Spleen (tissue), 7 donors: ENCODE measurements at regions not wholly inside any gene's neighbourhood (a gene's known extent, or its start where the extent isn't known, plus 50 kb on each side); places are given as distances from the start of the nearest gene placed in this dataset.

Experiments used
- POLR2A ChIP-seq, 3 donors: fragments of 450-650 bp; IDR thresholded peaks; one replicate each; pipeline ENCODE4 v1.5.1; 2017; ENCODE audit warnings: antibody characterized with exemption in 3 of 3, mild to moderate bottlenecking in 1 of 3
- POLR2AphosphoS5 ChIP-seq, 3 donors: sonication (generic); formaldehyde crosslinking; IDR thresholded peaks; one replicate each; pipeline ENCODE4 v1.5.1; 2017; ENCODE audit warnings: antibody characterized with exemption in 3 of 3
- TF ChIP-seq, protein P1 (sequence below), 11 experiments: fragments of 200-600 bp in 7 of 11; fragments of 450-650 bp in 4 of 11; sonication (generic) in 4 of 11; IDR thresholded peaks in 8 of 11; conservative IDR thresholded peaks in 3 of 11; 1 replicate in 7 of 11; 2 replicates in 4 of 11; pipeline versions ENCODE4 v1.4.0 to v1.8.0; 2016 to 2021; ENCODE audit warnings: antibody characterized with exemption in 11 of 11, inconsistent platforms in 4 of 11, mild to moderate bottlenecking in 1 of 11
- donor health status: DM: no; HTN: no; CAD: no; lungs with moderate emphysema.
- donor health status: DM: no; HTN: no; CAD: no.
- donor health status: DM: no; HTN: no; CAD: no.

DNA sequence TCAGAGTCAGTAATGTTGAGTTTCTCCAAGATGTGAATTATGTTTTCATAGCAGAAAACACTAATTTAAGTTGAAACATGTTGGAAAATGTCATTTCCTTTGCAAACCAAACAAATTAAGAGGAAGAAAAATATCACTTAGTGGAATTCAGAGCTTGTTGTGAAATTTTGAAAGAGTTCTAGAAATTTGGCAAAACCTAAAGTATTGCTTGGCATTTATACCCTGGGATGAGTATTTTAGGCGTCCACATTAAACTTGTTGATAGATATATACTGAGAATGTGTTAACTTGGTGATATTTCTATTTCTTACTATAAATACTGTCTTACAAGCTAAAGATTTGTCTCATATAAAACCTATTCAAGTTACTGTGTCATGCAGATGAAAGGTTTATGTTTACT, 335.2 kb downstream of the NSUN3 start:
- TF ChIP-seq POLR2A (IDR thresholded peaks at IDR 0.05) (no peak), POLR2AphosphoS5 (IDR thresholded peaks at IDR 0.05) (no peak)
- TF ChIP-seq, protein P1, sequence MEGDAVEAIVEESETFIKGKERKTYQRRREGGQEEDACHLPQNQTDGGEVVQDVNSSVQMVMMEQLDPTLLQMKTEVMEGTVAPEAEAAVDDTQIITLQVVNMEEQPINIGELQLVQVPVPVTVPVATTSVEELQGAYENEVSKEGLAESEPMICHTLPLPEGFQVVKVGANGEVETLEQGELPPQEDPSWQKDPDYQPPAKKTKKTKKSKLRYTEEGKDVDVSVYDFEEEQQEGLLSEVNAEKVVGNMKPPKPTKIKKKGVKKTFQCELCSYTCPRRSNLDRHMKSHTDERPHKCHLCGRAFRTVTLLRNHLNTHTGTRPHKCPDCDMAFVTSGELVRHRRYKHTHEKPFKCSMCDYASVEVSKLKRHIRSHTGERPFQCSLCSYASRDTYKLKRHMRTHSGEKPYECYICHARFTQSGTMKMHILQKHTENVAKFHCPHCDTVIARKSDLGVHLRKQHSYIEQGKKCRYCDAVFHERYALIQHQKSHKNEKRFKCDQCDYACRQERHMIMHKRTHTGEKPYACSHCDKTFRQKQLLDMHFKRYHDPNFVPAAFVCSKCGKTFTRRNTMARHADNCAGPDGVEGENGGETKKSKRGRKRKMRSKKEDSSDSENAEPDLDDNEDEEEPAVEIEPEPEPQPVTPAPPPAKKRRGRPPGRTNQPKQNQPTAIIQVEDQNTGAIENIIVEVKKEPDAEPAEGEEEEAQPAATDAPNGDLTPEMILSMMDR (IDR thresholded peaks at IDR 0.05 in 8 of 11, conservative IDR thresholded peaks at IDR 0.05 in 3 of 11), result no peak
